Calu3 (cell line): ENCODE measurements at regions not wholly inside any gene's neighbourhood (a gene's known extent, or its start where the extent isn't known, plus 50 kb on each side); places are given as distances from the start of the nearest gene placed in this dataset.
"Not testable (repeated sequence)": the region's sequence is repeated elsewhere in the genome, so short reads cannot be mapped to it uniquely, and the experiment has no call there.

Experiments used
- BruUV-seq: library from RNA; stranded (reverse); fragments of 400-500 nt; replicated peaks from 2 replicates; lab custom pipeline; 2021; lab: Mats Ljungman, UMichigan
- CTCF ChIA-PET: fragments of 300-600 bp; sonication (Branson Sonifier 250); formaldehyde crosslinking; loops from one replicate; lab custom pipeline; 2022; ENCODE audit warnings: antibody characterized with exemption; lab: Charles Lee
- DNase-seq: peaks from one replicate; pipeline ENCODE4 v3.0.0; 2022
- H3K27ac Mint-ChIP-seq: one replicate; pipeline ENCODE4 v1.8.0; 2022; ENCODE audit warnings: mixed read lengths; ENCODE audit not compliant: unreplicated experiment
- H3K27me3 Mint-ChIP-seq: one replicate; pipeline ENCODE4 v1.8.0; 2022; ENCODE audit warnings: mixed read lengths; ENCODE audit not compliant: unreplicated experiment
- H3K36me3 Mint-ChIP-seq: one replicate; pipeline ENCODE4 v1.8.0; 2022; ENCODE audit warnings: mild to moderate bottlenecking, moderate library complexity, mixed read lengths; ENCODE audit not compliant: insufficient read depth, unreplicated experiment
- H3K4me1 Mint-ChIP-seq: one replicate; pipeline ENCODE4 v1.8.0; 2022; ENCODE audit warnings: mild to moderate bottlenecking, low read depth, mixed read lengths; ENCODE audit not compliant: unreplicated experiment
- H3K4me3 Mint-ChIP-seq: one replicate; pipeline ENCODE4 v1.8.0; 2022; ENCODE audit warnings: mild to moderate bottlenecking, low read depth, moderate library complexity, mixed read lengths; ENCODE audit not compliant: unreplicated experiment
- H3K9me3 Mint-ChIP-seq: one replicate; pipeline ENCODE4 v1.8.0; 2022; ENCODE audit warnings: low read depth, mixed read lengths; ENCODE audit not compliant: unreplicated experiment
- intact Hi-C: fragments of 100-400 bp; cut with micrococcal nuclease; formaldehyde crosslinking; loops from one replicate; pipeline ENCODE4 v1.10.0; 2022; ENCODE audit not compliant: unreplicated experiment
- TF ChIP-seq, protein P1 (sequence below): fragments of 200-600 bp; IDR thresholded peaks from one replicate; pipeline ENCODE4 v1.8.0; 2022; ENCODE audit warnings: antibody characterized with exemption; ENCODE audit not compliant: unreplicated experiment

GRCh38 chr9:102178811-102179210 lies 440.4 kb upstream of the GRIN3A start:
- CTCF ChIA-PET = no interaction called here
- no peak for DNase-seq
- BruUV-seq = no TSS peak
- Mint-ChIP-seq H3K27ac (no peak overlapping the region), H3K4me3 (no peak overlapping the region), H3K9me3 (peaks cover 11% of the 10 kb centered on the region), H3K36me3 (no peaks in the 10 kb centered on the region), H3K27me3 (no peaks in the 10 kb centered on the region), H3K4me1 (no peaks in the 10 kb centered on the region)
- intact Hi-C loops = no loop called here
- TF ChIP-seq, protein P1, sequence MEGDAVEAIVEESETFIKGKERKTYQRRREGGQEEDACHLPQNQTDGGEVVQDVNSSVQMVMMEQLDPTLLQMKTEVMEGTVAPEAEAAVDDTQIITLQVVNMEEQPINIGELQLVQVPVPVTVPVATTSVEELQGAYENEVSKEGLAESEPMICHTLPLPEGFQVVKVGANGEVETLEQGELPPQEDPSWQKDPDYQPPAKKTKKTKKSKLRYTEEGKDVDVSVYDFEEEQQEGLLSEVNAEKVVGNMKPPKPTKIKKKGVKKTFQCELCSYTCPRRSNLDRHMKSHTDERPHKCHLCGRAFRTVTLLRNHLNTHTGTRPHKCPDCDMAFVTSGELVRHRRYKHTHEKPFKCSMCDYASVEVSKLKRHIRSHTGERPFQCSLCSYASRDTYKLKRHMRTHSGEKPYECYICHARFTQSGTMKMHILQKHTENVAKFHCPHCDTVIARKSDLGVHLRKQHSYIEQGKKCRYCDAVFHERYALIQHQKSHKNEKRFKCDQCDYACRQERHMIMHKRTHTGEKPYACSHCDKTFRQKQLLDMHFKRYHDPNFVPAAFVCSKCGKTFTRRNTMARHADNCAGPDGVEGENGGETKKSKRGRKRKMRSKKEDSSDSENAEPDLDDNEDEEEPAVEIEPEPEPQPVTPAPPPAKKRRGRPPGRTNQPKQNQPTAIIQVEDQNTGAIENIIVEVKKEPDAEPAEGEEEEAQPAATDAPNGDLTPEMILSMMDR = no peak

DNA sequence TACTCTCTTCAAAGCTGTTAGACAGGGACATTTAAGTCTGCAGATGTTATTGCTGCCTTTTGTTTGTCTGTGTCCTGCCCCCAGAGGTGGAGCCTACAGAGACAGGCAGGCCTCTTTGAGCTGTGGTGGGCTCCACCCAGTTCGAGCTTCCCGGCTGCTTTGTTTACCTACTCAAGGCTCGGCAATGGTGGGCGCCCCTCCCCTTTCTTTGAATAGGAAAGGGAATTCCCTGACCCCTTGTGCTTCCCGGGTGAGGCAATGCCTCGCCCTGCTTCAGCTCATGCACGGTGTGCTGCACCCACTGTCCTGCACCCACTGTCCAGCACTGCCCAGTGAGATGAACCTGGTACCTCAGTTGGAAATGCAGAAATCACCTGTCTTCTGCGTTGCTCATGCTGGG lies 435.8 kb upstream of the GRIN3A start:
- DNase-seq, H3K4me3 Mint-ChIP-seq, H3K27ac Mint-ChIP-seq, H3K27me3 Mint-ChIP-seq, intact Hi-C loops, BruUV-seq, CTCF ChIA-PET, H3K4me1 Mint-ChIP-seq, H3K36me3 Mint-ChIP-seq: not testable (repeated sequence)
- peaks cover 13% of the 10 kb centered on the region for H3K9me3 Mint-ChIP-seq

DNA sequence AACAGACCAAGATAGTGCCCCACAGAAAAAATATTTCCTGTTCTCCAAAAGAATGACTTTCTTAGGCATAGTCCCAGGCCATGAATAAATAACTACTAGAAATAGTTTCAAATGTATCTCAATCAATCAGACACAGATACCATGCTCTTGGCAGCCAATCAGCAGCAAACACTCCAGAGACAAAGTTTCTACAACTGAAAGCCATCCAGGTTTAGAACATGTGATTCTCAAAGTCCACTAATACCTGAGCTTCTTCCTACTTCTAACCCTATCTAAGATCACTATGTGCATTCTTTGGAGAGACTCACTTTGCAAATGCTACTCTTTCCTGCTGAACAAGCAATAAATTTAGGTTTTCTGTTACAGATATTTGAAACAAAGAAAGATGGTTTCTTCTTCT lies 425.8 kb upstream of the GRIN3A start:
- CTCF ChIA-PET = no interaction called here
- TF ChIP-seq, protein P1 = no peak
- Mint-ChIP-seq H3K27ac (no peak overlapping the region), H3K9me3 (no peaks in the 10 kb centered on the region), H3K27me3 (no peaks in the 10 kb centered on the region), H3K4me1 (no peaks in the 10 kb centered on the region), H3K4me3 (no peak overlapping the region), H3K36me3 (no peaks in the 10 kb centered on the region)
- no TSS peak for BruUV-seq
- no peak for DNase-seq
- intact Hi-C loops = no loop called here

DNA sequence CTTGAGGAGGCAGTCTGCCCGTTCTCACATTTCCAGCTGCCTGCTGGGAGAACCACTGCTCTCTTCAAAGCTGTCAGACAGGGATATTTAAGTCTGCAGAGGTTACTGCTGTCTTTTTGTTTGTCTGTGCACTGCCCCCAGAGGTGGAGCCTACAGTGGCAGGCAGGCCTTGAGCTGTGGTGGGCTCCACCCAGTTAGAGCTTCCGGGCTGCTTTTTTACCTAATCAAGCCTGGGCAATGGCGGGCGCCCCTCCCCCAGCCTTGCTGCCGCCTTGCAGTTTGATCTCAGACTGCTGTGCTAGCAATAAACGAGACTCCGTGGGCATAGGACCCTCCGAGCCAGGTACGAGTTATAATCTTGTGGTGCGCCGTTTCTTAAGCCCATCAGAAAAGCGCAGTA lies 414.6 kb upstream of the GRIN3A start:
- H3K4me1 Mint-ChIP-seq, BruUV-seq, intact Hi-C loops, DNase-seq, H3K9me3 Mint-ChIP-seq, H3K36me3 Mint-ChIP-seq, H3K4me3 Mint-ChIP-seq, H3K27me3 Mint-ChIP-seq, H3K27ac Mint-ChIP-seq, CTCF ChIA-PET: not testable (repeated sequence)

DNA sequence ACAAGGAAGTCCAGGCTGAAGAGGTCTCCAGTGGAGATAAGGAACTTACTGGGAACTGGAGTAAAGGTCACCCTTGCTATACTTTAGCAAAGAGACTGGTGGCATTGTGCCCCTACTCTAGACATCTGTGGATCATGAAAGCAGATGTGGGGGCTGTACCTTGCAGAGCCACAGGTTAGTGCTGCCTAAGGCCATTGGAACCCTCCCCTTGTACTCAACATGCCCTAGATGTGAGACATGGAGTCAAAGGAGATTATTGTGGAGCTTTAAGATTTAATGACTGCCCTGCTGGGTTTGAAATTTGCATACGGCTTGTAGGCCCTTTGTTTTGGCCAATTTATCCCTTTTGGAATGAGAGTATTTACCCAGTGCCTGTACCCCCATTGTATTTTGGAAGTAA lies 397.3 kb upstream of the GRIN3A start:
- no peaks in the 10 kb centered on the region for H3K4me1 Mint-ChIP-seq
- BruUV-seq = no TSS peak
- intact Hi-C loops = no loop called here
- DNase-seq = no peak
- TF ChIP-seq, protein P1 = no peak
- H3K9me3 Mint-ChIP-seq = peaks cover 3% of the 10 kb centered on the region
- H3K36me3 Mint-ChIP-seq = no peaks in the 10 kb centered on the region
- H3K27me3 Mint-ChIP-seq = no peaks in the 10 kb centered on the region
- CTCF ChIA-PET = no interaction called here
- no peak overlapping the region for H3K27ac Mint-ChIP-seq
- H3K4me3 Mint-ChIP-seq = no peak overlapping the region
